ENCODE measurements at regions not wholly inside any gene's neighbourhood (a gene's known extent, or its start where the extent isn't known, plus 50 kb on each side); places are given as distances from the start of the nearest gene placed in this dataset.

DNA sequence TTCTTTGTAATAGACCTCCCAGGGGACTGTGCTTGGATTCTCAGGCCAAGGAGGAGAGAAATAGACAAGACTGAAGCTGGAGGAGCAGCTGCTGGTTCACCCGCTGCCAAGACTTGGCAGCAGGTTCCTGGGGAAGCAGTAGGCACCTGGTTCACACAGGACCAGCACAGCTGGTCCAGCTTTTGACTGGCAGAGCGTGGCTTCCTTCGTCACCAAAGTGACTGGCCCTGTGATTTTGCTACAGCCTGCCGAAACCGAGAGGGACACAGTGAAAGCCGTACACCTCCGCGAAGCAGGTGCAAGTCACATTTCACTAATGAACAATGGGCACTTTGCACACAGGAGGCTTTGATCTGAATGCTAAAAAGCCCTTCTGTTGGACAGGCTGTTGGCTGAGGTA lies 199.0 kb downstream of the RNF144B start:
- TF ChIP-seq, protein P1, sequence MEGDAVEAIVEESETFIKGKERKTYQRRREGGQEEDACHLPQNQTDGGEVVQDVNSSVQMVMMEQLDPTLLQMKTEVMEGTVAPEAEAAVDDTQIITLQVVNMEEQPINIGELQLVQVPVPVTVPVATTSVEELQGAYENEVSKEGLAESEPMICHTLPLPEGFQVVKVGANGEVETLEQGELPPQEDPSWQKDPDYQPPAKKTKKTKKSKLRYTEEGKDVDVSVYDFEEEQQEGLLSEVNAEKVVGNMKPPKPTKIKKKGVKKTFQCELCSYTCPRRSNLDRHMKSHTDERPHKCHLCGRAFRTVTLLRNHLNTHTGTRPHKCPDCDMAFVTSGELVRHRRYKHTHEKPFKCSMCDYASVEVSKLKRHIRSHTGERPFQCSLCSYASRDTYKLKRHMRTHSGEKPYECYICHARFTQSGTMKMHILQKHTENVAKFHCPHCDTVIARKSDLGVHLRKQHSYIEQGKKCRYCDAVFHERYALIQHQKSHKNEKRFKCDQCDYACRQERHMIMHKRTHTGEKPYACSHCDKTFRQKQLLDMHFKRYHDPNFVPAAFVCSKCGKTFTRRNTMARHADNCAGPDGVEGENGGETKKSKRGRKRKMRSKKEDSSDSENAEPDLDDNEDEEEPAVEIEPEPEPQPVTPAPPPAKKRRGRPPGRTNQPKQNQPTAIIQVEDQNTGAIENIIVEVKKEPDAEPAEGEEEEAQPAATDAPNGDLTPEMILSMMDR (conservative IDR thresholded peaks at IDR 0.05), result no peak
- no peak overlapping the region for H3K27ac ChIP-seq

DNA sequence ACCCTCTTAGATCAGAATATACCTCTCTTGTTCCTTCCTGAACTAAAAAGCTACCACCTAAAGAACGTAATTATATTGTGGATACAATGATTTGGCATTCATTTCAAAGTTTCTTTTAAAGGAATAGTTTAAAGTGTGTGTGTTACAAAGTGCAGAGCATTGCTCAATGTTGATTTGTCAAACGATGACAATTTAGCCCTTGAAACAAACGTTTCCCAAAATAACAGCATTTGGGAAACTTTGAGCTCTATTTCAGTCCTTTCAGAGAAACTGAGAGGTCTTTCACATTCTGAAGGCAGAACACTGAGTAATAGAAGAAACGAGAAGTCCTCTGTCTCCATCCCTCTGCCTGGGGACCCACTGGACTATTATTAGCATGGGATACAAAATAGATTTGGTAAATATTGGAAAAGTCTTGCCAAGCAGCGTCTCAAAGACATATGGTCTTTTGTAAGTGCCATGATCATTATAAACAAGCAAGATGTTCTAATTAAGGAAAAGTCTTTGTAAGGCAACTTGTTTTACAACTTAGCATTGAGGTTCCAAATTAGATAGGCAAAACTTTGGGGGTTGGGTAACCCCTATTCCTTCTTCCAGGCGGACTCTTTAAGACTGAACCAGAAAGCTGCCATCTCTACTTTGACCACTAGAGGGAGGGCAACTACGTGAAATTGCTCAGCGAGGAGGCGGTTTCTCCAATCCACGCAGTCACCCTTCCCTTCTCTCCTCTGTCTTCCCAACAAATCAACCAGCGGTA lies 208.8 kb downstream of the RNF144B start:
- TF ChIP-seq, protein P1 (conservative IDR thresholded peaks at IDR 0.05), result peak; percentile 69
- no peak overlapping the region for H3K27ac ChIP-seq

DNA sequence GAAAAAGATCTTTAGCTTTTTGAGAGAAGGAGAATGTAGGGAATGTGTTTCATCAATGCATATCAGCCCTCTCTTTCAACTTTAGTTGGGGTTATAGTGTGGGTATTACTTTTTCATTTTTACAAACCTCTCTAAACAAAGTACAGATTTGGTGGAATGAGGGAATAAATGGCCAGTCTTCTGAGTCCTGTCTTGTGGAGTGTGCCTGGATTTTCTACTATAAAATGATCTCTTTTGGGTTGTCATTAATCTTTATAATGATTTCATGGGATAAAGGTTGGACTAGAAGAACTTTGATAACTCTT lies 209.3 kb downstream of the RNF144B start:
- TF ChIP-seq, protein P1 (conservative IDR thresholded peaks at IDR 0.05), result peak; percentile 8; the same call in 1 of the 2 replicates
- H3K27ac ChIP-seq, result no peak overlapping the region

DNA sequence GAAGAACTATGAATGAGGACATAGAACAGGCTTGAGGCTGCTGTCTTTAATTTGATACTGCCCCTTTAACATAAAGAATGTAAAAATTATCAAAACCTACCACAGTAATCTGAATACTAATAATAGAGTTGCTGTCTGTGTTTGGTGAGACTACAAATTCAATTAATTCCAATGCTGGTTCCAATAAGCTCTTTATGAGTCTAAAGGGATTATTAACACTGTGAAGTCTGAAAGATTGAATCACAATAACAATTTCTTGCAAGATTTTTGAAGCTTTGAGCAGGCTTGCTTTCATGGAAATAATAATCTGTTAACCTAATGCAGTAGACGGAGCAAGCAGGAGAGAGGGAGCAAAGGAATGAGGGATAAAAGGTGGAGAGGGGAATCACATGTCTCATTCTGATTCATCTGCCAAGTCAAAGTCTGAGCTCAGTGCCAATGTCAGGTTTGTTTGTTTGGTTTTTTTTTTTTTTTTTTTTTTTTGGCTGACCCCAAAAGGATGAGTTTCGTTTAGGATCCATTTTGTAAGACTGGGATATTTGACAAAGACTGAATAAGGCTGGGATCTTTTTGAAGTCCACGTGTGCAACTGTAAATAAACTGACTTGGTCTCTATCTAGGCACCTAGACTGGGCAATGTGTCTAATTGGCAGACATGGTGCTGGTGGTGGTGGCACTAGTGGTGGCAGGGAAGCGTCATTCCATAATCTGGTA lies 211.6 kb downstream of the RNF144B start:
- TF ChIP-seq, protein P1 (conservative IDR thresholded peaks at IDR 0.05), result no peak
- H3K27ac ChIP-seq, result no peak overlapping the region

DNA sequence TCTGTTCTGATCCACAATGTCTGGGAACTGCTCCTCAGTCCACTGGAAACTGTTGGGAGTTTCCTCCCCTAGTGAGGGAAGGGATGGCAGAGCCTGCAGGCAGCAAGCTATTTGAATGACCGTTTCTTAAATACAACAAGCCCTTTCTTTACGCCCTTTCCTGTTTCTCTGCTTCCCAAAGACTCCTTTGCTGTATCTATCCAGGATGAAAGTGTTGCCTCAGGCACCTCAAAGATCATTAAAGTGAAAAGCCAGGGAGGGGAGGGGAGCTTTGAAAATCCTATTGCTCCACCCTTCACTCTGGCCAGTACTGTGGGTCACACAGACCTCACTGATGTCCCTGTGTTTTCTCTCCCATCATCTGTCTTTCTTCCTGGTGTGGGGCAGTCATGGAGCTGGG lies 213.1 kb downstream of the RNF144B start:
- TF ChIP-seq, protein P1 (conservative IDR thresholded peaks at IDR 0.05), result no peak
- no peak overlapping the region for H3K27ac ChIP-seq

DNA sequence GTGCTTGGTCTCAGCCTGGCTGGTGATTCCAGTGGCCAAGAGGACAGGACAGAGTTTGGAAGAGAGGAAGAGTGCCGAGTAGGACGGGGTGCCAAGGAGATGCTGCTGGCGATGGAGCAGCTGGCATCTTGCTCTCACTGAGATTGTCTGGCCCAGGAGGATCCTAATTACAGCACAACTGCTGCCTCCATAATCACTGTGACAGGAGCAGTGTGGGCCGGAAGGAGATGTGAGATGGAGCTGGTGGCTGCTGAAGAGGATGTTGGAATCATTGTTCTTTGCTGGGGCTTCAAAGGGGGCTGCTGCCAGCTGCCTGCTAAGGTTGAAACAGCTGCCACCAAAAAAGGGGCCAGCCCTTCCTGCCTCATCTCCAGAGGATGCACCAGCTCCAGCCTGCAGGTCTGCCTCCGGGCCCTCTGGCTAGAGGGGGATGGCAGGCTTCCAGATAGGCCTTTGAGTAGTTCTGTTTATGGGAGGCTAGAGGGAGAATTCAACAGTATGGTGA lies 214.4 kb downstream of the RNF144B start:
- H3K27ac ChIP-seq, result no peak overlapping the region
- TF ChIP-seq, protein P1 (conservative IDR thresholded peaks at IDR 0.05), result no peak

DNA sequence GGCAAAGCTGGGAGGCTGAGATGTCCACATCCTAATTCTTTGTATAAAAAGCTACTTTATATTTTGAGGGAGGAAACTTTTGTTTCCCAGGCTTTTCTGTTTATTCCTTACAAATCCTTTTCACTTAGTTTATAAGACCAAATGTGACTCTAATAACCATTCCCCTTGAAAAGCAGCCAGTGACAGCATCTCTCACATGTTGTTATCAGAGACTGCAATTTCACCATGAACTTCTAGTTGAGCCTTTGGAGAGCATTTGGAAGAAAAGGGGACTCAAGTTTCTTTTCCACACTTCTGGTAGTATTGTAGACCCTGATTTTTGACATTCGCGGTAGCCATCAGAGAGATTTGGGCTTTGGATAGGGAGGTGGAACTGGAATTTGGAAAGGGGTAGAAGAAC lies 215.8 kb downstream of the RNF144B start:
- TF ChIP-seq, protein P1 (conservative IDR thresholded peaks at IDR 0.05), result no peak
- H3K27ac ChIP-seq, result no peak overlapping the region
